Right kidney (tissue), 1 donor: ENCODE measurements at regions not wholly inside any gene's neighbourhood (a gene's known extent, or its start where the extent isn't known, plus 50 kb on each side); places are given as distances from the start of the nearest gene placed in this dataset.

Source experiments
- DNase-seq: peaks from one replicate; pipeline ENCODE4 v3.0.0-alpha.2; 2016

DNA sequence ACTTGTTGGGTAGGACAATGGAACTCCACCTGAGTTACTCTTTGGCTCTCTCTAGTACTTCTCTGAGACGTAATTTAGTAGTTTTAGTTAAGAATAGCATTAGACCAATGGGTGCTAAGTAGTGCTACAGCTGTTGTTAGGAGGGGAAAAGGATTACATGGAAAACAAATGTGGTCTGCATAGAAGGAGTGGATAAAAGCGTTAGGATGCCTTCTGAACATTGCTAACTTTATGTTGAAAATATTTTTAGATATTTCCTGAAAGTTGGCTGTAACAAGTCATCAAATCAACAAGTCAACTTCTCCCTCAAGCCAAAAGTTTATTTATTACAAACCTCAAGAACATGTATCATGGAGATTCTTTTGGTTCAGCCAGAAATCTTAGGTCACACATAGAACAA lies 409.5 kb upstream of the MEF2C start:
- no peak for DNase-seq

DNA sequence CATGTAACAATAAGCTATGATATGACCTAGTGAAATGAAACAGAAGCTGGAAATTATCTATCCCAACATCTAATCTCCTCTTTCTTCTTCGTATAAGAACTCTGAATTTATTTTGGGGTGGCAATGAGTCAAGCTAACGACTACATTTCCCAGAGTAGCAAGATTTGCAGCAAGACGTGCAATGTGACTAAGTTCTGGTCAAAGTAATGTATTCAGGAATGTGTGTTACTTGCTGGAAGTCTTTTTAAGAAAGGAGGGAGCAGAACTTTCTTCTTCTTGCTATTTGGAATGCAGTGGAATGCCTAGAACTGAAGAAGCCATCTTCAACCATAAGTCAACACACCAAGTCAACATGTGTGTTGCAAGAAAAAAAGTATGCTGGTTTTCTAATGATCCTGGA lies 406.6 kb upstream of the MEF2C start:
- DNase-seq = no peak

DNA sequence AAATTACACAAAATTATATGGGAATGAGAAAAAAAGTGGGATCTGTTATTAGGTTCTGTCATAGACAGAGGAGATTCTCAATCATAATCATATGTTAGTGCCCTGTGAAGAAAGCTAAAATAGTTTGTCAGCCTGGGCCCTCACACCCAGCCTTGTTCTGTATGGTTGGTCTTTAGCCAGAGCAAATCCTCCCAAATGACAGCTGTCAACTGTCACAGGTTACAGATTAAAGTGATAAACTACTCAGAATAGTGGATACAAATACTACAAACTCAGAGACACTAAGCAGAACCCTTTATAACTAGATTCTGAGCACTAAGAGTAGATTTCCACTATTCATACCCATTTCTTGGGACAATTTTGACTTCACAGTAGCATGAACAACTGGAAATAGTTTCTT lies 405.0 kb upstream of the MEF2C start:
- no peak for DNase-seq

DNA sequence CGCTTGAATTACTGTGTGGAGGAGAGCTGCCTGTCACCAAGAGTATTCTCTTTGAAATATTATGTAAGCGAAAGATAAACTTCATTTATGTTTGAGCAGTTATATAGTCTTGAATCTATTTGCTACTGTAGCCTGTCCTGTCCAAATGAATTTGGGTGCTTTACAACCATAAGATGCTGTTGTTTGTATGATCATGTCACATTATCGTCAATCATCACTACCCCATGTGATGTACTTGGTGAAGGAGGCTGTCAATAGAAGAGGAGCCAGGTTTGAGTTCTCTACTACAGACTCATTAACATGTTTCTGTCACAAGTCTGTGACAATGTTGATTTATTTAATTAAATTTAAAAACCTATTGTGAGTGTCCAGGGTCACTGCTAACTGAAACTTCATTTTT lies 403.3 kb upstream of the MEF2C start:
- no peak for DNase-seq

DNA sequence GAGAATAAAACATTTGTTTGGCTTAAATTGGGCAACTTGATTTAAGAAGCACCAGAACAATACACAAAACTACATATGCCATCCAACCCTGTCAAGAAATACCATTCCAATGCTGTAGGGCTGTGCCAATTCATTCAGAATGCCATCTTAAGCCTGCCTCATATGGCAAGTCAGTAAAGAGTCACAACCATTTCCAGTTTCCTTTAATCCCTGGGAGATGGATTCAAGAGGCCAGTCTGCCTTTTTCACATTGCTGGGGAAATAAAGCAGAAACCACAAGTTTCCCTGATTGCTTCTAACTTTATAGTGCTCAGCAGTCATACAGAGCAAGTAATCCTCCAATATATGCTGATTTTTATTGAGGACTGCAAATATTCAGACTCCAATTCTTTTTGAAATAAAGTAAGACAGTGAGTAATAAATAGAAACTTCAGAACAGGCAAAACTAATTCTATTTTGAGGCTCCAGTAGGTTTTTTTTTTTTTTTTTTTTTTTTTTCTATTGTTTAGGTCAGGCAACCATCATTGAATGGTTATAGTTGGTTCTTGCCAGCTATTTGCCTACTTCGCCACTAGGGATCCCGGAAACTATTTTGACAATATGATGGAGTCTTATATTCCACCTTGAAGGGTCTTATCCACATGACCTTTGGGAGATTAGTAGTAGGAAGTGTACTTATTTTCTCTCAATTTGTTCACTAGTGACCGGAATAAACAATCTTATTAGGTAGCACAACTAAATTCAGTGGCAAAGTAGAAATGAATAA lies 400.9 kb upstream of the MEF2C start:
- no peak for DNase-seq

DNA sequence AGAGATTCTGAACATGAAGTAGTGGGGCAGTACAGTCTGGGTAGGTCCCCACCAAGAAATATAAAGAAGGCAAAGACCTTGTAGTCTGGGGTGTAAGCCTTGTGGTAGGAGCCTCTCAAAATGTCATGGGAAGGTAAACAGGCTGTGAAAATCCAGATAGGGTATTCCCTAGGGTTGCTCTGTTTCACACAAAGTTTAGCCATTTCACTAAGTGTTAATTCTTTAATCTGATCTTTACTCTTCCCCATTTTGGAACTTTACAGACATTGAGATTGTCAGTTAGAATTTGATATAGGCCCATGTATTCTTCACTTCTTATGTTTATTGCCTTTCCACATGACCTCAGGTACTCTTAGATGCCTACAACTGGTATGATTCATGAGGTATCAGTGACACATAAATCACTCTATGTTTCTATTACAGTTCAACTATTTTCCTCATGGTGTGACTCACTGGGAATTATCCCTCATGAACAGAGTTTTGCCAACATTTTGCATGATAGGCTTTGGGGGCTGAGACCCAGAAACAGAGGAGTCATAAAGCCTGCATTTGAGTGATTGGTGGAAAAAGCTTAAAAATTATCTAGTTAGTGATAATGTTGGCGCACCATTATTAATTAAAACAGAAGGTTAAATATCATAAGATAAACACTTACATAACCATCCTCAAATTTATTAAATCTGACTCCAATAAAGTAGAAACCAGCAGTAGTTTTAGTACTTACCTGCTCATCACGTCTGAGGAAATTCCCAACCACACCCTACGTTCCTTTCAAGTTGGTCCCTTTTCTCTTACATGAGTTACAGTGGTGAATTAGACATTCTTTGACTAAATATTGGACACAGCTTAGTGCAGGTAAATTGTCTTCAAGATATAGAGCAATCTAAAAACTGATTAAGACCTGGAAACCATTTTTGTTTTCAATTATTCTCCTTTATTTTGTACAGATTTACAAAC lies 399.8 kb upstream of the MEF2C start:
- DNase-seq = no peak

DNA sequence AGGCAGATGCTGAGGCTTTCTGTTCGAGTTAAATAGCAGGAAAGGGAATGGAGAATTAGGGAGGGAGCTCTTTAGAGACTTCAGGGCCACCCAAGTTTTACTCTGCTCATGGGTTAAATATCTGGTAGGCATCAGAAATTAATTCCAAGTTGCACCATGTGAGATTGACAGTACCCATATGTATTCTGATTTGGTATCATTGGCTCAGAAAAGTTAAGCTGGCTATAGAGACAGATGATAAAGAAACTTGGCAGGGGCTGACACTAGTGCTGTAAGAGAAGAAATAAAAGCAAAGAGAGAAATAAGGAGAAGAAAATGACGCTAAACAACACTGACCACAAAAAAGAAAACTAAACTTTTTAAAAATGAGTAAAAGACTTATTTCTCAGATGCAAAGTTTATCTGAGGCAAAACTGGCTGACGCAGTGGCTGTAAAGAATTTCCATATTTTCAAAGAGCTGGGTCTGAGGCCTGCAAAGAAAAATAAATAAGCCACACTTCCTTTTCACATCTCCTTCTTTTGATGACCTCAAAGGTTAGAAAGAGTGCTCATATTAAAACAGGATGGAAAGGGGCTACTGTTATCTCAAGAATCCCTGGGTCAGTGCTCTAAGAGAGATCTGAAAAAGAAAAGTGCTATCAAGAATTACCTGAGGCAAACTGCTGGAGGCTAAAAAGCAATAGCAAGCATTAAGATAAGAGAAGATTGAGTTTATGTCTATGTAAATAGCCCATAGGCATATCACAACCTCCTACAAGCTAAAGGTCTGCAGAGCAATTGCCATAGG lies 399.0 kb upstream of the MEF2C start:
- DNase-seq = no peak

DNA sequence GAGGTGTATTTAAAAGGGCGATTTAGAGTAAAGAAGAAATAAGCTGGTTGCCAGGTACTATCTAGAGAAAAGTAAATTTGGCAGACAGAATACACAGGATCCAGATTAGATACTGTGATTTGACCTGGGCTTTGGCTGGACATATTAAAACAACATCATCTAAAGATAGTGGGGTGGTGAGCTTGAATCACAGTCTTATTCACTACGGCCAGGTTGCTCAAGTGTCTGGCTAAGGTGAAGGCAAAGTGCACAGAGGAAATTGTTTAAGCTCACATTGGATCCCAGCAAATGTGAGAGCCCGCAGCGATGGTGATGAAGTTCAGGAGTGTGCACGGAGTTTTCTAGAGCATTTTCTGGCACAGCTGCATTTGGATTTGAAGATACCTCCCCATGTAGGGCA lies 398.2 kb upstream of the MEF2C start:
- no peak for DNase-seq

DNA sequence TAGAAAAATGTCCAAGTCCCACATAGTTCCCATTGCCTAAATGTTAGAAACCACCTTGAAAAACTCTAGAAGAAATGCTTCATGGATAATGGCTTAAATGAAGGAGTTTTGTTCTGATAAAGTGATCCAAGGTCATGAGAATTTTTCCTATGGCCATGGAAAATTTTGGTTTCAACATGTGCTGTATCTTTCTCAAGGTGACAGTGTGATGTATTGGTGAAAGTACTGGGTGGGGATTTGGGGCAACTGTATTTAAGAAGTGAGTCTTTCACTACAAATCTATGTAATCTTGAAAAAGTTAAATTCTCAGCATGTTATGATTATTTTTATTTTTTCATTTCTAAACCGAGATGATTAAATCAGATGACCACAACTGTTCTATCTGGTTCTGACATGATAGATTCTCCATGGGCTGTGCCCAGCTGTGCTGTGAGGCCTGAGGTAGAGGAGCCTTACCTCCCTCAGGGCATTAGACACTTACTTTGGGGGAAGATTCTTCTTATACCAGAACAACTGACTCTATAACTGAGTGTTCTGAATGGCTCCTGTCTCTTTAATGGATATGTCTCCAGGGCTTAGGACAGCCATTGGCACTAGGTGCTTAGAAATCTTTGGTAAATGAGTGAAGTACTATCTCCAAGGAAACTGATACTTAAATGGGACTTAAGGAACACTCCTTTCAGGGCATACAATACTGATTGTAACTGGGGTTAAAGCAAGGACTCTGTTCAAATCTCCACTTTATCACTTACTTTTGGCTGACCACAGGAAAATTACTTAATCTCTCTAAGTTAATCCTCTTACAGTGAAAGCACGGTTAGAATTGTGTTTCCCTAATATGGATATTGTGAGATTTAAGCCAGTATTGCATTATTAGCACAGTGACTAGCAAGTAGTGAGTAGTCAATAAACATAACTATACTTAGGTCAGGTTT lies 397.4 kb upstream of the MEF2C start:
- DNase-seq = no peak

DNA sequence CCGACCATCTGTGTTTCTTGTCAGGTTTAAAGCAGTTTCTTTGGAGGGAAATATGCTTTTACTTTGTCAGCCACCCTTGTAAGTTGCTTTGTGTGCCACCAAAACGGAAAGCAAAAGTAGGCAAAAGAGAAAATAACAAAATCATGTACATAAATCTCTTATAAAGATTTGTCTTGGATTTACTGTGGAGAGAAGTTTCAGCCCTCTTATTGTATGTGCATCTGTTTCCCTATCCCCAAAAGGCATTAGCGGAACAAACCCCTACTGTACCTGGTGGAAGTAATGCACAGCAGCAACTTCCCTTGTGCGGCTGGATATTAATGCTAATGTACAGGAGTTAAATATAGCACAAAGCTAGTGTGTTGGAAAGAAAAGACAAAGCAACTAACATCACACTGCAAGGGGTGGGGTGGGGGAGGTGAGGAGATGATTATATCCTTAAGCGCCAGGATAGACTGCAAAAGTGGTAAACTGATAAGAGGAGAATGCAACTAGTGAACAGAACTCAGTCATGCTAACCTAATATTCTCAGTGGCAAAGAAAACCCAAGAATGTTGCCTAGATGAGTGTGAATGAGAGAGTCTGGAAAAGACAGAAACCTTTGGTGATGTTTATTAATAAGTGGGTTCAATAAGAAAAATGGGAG lies 396.5 kb upstream of the MEF2C start:
- no peak for DNase-seq

DNA sequence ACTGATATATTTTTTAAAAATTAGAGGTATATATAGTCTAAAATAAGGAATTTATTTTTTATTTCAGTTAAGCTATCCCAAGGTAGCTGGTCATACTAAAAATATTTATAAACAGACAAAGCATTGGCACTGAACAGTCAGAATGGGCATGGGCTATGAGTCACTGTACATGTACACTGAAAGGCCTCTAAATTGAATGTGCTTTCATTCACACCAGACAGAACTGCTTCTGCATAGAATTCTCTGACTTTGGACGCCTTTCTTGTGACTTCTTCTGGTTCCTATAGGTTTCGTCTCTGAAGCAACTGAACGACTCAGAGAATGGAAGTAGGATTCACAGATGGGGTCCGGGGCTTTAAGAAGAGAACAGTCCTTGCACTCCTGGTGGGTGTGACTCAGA lies 394.8 kb upstream of the MEF2C start:
- DNase-seq = no peak

DNA sequence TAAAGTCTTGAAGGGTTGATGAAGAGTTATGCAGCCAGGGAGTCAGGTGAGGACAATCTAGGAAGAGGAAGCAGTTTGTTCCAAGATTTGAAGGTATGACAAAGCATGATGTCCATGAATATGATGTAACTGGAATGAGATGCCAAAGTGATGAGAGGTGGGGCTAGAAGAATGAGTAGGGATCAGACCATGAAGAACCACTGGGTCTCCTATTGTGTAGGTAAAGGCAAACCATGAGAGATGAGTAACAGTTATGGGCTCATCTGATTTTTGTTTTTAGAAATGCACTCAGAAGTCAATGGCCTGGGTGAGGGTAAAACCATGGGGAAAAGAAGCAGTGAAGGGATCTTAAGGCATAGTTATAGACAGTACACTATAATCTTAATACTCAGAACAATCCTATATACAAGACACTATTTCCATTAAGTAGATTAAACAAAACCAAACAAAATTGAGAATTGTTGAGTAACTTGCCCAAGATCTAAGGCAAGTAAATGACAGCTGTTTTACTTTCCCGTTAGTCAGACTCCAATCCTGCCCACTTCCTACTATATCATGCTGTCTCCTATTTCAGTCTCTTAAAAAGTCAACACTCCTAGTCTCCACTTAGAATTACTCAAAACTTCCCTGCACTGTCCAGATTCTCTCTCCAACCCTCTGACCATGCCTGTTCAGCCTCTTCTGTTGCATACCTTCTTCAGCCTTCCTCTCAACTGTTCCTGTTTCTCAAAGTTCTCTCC lies 393.8 kb upstream of the MEF2C start:
- no peak for DNase-seq

DNA sequence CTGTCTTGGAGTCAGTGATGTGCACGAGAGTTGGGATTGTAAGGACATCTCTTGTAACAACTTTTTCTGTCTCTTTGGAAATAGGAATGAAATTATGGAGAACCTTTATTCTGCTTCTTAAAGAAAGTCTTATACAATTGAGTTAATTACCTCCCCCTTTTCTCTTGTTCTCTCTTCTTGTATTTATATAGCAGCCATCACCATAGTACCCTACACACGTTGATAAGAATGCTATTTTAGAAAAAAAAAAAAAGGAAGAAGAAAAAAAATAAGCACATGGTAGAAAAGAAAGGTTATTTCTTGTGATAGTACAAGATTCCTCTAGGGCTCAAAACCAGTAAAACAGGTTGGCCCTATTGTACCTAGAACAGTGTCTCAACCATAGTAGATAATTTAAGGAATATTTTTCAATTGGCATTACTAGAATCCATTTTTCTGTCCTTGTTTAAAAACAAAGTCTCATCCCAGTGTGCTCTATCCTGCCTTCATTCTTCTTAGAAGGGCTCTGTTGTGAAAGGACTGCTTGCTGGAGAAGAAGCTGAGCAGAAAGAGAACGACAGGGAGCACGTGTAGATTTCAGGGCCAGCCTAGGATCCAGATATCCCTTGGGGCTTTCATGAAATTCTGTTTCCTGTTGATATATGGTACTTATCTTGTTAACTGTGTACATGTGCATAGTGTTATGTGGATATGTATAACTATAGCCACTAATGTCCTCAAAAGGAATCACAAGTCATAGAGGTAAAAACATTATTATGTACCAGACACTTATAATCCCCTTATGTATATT lies 392.3 kb upstream of the MEF2C start:
- DNase-seq = no peak

DNA sequence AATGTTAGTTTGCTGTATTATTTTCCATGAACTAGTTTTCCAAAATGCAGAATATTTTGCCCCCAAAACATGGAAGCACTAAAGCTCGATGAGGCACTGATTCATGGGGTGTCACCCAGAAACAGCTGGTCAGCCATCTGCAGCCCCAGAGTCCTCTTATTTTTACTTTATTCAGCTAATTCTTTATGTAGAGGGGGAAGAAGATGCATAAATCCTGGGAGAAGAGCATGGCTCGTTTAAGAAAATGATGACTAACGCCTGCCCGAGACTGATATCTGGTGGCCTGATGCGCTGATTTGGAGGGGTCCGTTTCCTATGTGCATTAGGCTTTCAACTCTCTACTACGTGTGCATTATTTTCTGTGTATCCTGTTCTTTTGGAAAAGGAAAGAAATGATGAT lies 390.3 kb upstream of the MEF2C start:
- no peak for DNase-seq

DNA sequence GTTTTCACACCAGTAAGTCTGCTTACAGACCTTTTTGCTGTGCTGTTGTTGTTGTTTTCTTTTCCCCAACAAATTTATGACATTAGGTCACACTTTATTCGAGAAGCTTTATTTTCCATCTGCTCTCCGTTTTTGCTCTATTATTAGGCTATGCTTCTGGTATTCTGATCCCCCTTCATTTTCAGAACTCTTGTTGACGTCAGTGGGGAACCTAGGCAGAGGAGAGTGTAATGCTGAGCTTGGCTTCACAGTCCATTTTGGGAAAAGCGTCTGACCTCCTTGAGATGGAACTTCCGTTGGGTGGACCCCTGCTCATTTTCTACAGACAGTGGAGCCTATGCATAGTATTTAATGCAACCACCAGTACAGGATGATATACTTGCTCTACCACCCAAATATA lies 387.9 kb upstream of the MEF2C start:
- no peak for DNase-seq

DNA sequence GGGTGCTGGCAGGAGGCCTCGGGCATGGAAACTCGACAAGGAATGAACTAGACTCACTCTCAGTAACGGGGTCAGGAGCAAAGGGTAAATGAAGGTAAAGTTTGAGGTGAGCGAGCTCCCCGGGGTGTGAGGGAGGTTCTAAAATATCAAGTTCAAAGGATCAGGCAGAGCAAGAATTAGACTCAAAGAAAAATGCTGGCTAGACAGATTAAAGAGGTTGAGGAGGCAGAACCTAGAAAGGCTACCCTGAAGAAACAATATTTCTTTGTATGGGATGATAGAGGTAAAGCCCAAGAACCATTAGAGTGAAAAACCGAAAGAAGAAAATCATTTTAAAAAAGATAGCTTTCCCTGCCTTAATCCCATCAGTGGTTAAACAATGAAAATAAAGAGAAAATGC lies 386.7 kb upstream of the MEF2C start:
- no peak for DNase-seq

DNA sequence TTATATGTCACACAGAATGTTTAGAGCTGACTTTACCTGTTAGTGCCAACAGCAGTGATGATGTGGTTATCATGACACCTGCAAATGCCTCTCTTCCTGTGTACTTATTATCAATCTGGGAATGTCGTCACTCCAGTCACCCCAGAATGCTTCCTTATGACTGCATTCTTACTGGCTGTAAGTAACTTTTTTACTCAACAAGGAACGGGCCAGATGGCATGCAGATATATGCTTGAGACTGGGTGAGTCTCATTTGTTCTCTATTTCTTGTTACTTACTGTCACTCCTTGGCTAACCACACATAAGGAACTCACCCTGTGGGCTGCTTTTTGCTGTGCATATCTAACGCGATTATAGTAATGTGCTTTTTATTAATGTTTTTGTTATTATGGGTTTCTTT lies 385.5 kb upstream of the MEF2C start:
- DNase-seq = no peak

DNA sequence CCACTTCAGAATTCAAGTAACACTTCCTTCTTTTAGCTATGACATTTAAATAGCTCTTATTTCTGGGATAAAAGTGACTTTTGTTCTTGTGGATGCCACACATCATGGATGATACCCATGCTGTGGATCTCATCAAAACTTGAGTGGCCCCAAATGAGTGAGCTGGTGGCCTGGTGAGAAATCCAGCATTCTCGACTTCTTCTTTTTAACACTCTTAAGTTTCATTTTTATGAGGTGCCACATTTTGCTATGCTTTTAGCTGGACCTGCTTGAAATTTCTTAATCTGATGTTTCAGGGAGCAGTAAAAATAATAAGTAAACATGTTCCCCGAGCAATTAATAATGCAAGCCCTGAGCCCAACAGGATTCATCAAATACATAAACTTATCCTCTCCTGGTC lies 384.8 kb upstream of the MEF2C start:
- no peak for DNase-seq

DNA sequence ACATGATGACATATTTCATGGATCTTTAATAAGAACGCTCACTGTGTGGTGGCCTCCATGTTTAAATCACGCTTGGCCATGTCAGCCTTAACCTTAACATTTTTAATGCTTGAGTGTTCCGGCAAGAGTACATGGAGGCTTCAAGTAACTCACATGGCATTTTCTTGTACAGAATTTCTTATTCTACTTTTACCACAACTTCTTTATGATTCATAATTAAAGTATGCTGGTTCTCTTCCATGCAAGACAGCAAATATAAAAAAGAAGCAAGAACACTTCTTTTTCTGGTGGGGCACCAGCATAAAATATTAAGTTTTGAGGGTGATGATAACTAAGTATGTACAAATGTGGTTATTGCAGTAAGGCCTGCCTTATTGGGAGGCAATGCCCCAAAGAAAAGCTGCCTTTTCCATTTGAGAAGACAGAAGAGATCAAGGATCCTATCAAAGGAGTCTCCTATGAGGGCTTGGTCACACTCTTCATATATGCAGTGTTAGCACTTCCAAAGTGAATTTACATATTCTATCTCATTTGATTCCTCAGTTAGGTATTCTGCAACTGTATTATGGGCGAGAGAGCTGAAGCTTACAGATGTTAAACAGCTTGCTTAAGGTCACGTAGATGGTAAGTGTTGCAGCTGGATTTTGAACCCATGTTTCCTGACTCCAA lies 382.7 kb upstream of the MEF2C start:
- no peak for DNase-seq
